ENCODE measurements at regions not wholly inside any gene's neighbourhood (a gene's known extent, or its start where the extent isn't known, plus 50 kb on each side); places are given as distances from the start of the nearest gene placed in this dataset.

- CTCF ChIA-PET (ENCODE audit: partially characterized antibody): interaction anchor here (0.9 to 3.2 kb wide), 4 partner anchors 8 to 48 kb away, joined by 4 to 17 read pairs (median 6); no protein-coding TSS in a partner anchor
- H3K36me3 Mint-ChIP-seq: peaks cover 0 to 3% of the 10 kb centered on the region in 2 donors
- Histone ChIP-seq H3K36me3 (ENCODE audit: insufficient read depth, low read length) (no peaks in the 10 kb centered on the region), H3K27ac (ENCODE audit: low read depth, low read length) (peak overlapping the region; percentile 13), H3K4me3 (ENCODE audit: low read length in 2 of 2) (no peak overlapping the region), H3K27me3 (ENCODE audit: insufficient read depth, low read length) (no peaks in the 10 kb centered on the region), H3K9me3 (ENCODE audit: control insufficient read depth in 1 of 2, low read length in 2 of 2) (no peaks in the 10 kb centered on the region), H3K4me1 (ENCODE audit: insufficient read depth, low read length) (peaks cover 41% of the 10 kb centered on the region)
- POLR2A ChIA-PET (ENCODE audit: partially characterized antibody): interaction anchor here (0.8 to 2.0 kb wide), 5 partner anchors 8 to 47 kb away, joined by 3 to 9 read pairs (median 3); no protein-coding TSS in a partner anchor
- H3K4me3 Mint-ChIP-seq: peak overlapping the region; percentile 5 to 76 (median 54)
- intact Hi-C loops (cut with micrococcal nuclease): no loop called here
- H3K9me3 Mint-ChIP-seq: no peaks in the 10 kb centered on the region
- peaks cover 35 to 72% (median 58%) of the 10 kb centered on the region in 4 donors for H3K4me1 Mint-ChIP-seq
- H3K27ac Mint-ChIP-seq: peak overlapping the region; percentile 70 to 94 (median 81)
- H3K27me3 Mint-ChIP-seq: no peaks in the 10 kb centered on the region
- DNase-seq: no peak
Measured at GRCh38 chr13:22108283-22108942, 437.5 kb downstream of the FGF9 start.

GRCh38 chr13:22108979-22109378 lies 438.1 kb downstream of the FGF9 start:
- H3K9me3 Mint-ChIP-seq: no peaks in the 10 kb centered on the region
- H3K27me3 Mint-ChIP-seq: no peaks in the 10 kb centered on the region
- peaks cover under 1 to 2% of the 10 kb centered on the region in 2 donors for H3K36me3 Mint-ChIP-seq
- Histone ChIP-seq H3K27me3 (ENCODE audit: insufficient read depth, low read length) (no peaks in the 10 kb centered on the region), H3K36me3 (ENCODE audit: insufficient read depth, low read length) (no peaks in the 10 kb centered on the region), H3K4me3 (ENCODE audit: low read length in 2 of 2) (no peak overlapping the region), H3K4me1 (ENCODE audit: insufficient read depth, low read length) (peaks cover 46% of the 10 kb centered on the region), H3K27ac (ENCODE audit: low read depth, low read length) (no peak overlapping the region), H3K9me3 (ENCODE audit: control insufficient read depth in 1 of 2, low read length in 2 of 2) (no peaks in the 10 kb centered on the region)
- intact Hi-C loops (cut with micrococcal nuclease): no loop called here
- H3K27ac Mint-ChIP-seq: peak overlapping the region in 1 of 7 donors; percentile 70
- H3K4me1 Mint-ChIP-seq: peaks cover 39 to 77% (median 63%) of the 10 kb centered on the region in 4 donors
- ChIA-PET CTCF (ENCODE audit: partially characterized antibody) (interaction anchor here (0.6 to 3.2 kb wide), 5 partner anchors 8 to 265 kb away, joined by 3 to 17 read pairs (median 4); no protein-coding TSS in a partner anchor), POLR2A (ENCODE audit: partially characterized antibody) (interaction anchor here (0.6 to 2.0 kb wide), 6 partner anchors 8 to 48 kb away, joined by 3 to 9 read pairs (median 3); no protein-coding TSS in a partner anchor)
- no peak for DNase-seq
- H3K4me3 Mint-ChIP-seq: peak overlapping the region in 1 of 8 donors; percentile 13

- H3K9me3 Mint-ChIP-seq: peaks cover 0 to 2% (median 0%) of the 10 kb centered on the region in 8 donors
- Histone ChIP-seq H3K27ac (ENCODE audit: low read depth, low read length) (no peak overlapping the region), H3K4me3 (ENCODE audit: low read length in 2 of 2) (no peak overlapping the region), H3K36me3 (ENCODE audit: insufficient read depth, low read length) (no peaks in the 10 kb centered on the region), H3K27me3 (ENCODE audit: insufficient read depth, low read length) (no peaks in the 10 kb centered on the region), H3K9me3 (ENCODE audit: control insufficient read depth in 1 of 2, low read length in 2 of 2) (no peaks in the 10 kb centered on the region), H3K4me1 (ENCODE audit: insufficient read depth, low read length) (peaks cover 60% of the 10 kb centered on the region)
- peak overlapping the region in 2 of 8 donors; percentile 3 to 13 for H3K4me3 Mint-ChIP-seq
- ChIA-PET CTCF (ENCODE audit: partially characterized antibody) (interaction anchor here (2.5 kb wide), 1 partner anchor 9 kb away, joined by 8 read pairs; no protein-coding TSS in a partner anchor), POLR2A (ENCODE audit: partially characterized antibody) (no interaction called here)
- intact Hi-C loops (cut with micrococcal nuclease): no loop called here
- peaks cover 44 to 90% (median 72%) of the 10 kb centered on the region in 4 donors for H3K4me1 Mint-ChIP-seq
- peaks cover 4 to 5% of the 10 kb centered on the region in 2 donors for H3K36me3 Mint-ChIP-seq
- no peak for DNase-seq
- H3K27me3 Mint-ChIP-seq: no peaks in the 10 kb centered on the region
- H3K27ac Mint-ChIP-seq: no peak overlapping the region
Measured at GRCh38 chr13:22110368-22110767, 439.5 kb downstream of the FGF9 start.

GRCh38 chr13:22111152-22111783 lies 440.4 kb downstream of the FGF9 start:
- peaks cover 4 to 5% of the 10 kb centered on the region in 2 donors for H3K36me3 Mint-ChIP-seq
- no peak for DNase-seq
- Histone ChIP-seq H3K4me1 (ENCODE audit: insufficient read depth, low read length) (peaks cover 55% of the 10 kb centered on the region), H3K36me3 (ENCODE audit: insufficient read depth, low read length) (no peaks in the 10 kb centered on the region), H3K27ac (ENCODE audit: low read depth, low read length) (no peak overlapping the region), H3K9me3 (ENCODE audit: control insufficient read depth in 1 of 2, low read length in 2 of 2) (no peaks in the 10 kb centered on the region), H3K27me3 (ENCODE audit: insufficient read depth, low read length) (no peaks in the 10 kb centered on the region), H3K4me3 (ENCODE audit: low read length in 2 of 2) (no peak overlapping the region)
- H3K9me3 Mint-ChIP-seq: peaks cover 0 to 3% (median 0%) of the 10 kb centered on the region in 8 donors
- peak overlapping the region in 2 of 7 donors; percentile 8 to 47 for H3K27ac Mint-ChIP-seq
- ChIA-PET POLR2A (ENCODE audit: partially characterized antibody) (no interaction called here), CTCF (ENCODE audit: partially characterized antibody) (no interaction called here)
- H3K4me3 Mint-ChIP-seq: peak overlapping the region in 1 of 8 donors; percentile 7
- no peaks in the 10 kb centered on the region for H3K27me3 Mint-ChIP-seq
- intact Hi-C loops (cut with micrococcal nuclease): no loop called here
- peaks cover 40 to 87% (median 69%) of the 10 kb centered on the region in 4 donors for H3K4me1 Mint-ChIP-seq

- H3K27ac ChIP-seq (ENCODE audit: low read depth, low read length): no peak overlapping the region
- no peaks in the 10 kb centered on the region for H3K27me3 Mint-ChIP-seq
- ChIA-PET POLR2A (ENCODE audit: partially characterized antibody) (no interaction called here), CTCF (ENCODE audit: partially characterized antibody) (no interaction called here)
- H3K9me3 ChIP-seq (ENCODE audit: control insufficient read depth in 1 of 2, low read length in 2 of 2): no peaks in the 10 kb centered on the region
- H3K4me3 ChIP-seq (ENCODE audit: low read length in 2 of 2): no peak overlapping the region
- no peak overlapping the region for H3K4me3 Mint-ChIP-seq
- no peaks in the 10 kb centered on the region for H3K27me3 ChIP-seq (ENCODE audit: insufficient read depth, low read length)
- peaks cover 0 to 3% (median 0%) of the 10 kb centered on the region in 8 donors for H3K9me3 Mint-ChIP-seq
- H3K36me3 Mint-ChIP-seq: peaks cover 4 to 5% of the 10 kb centered on the region in 2 donors
- H3K36me3 ChIP-seq (ENCODE audit: insufficient read depth, low read length): no peaks in the 10 kb centered on the region
- no peak for DNase-seq
- peaks cover 48% of the 10 kb centered on the region for H3K4me1 ChIP-seq (ENCODE audit: insufficient read depth, low read length)
- intact Hi-C loops (cut with micrococcal nuclease): no loop called here
- no peak overlapping the region for H3K27ac Mint-ChIP-seq
- H3K4me1 Mint-ChIP-seq: peaks cover 33 to 80% (median 63%) of the 10 kb centered on the region in 4 donors
Measured at GRCh38 chr13:22111961-22112360, 441.1 kb downstream of the FGF9 start.

- no peak for DNase-seq
- peaks cover 36% of the 10 kb centered on the region for H3K4me1 ChIP-seq (ENCODE audit: insufficient read depth, low read length)
- no peaks in the 10 kb centered on the region for H3K27me3 ChIP-seq (ENCODE audit: insufficient read depth, low read length)
- Mint-ChIP-seq H3K27me3 (no peaks in the 10 kb centered on the region), H3K36me3 (peaks cover 4 to 5% of the 10 kb centered on the region in 2 donors), H3K9me3 (peaks cover 0 to 3% (median 0%) of the 10 kb centered on the region in 8 donors), H3K4me1 (peaks cover 22 to 68% (median 52%) of the 10 kb centered on the region in 4 donors), H3K27ac (peak overlapping the region in 5 of 7 donors; percentile 9 to 94 (median 82)), H3K4me3 (peak overlapping the region in 1 of 8 donors; percentile 11)
- POLR2A ChIA-PET (ENCODE audit: partially characterized antibody): interaction anchor here (1.5 kb wide), 1 partner anchor 41 kb away, joined by 4 read pairs; no protein-coding TSS in a partner anchor
- H3K4me3 ChIP-seq (ENCODE audit: low read length in 2 of 2): no peak overlapping the region
- intact Hi-C loops (cut with micrococcal nuclease): no loop called here
- no peaks in the 10 kb centered on the region for H3K36me3 ChIP-seq (ENCODE audit: insufficient read depth, low read length)
- no peak overlapping the region for H3K27ac ChIP-seq (ENCODE audit: low read depth, low read length)
- CTCF ChIA-PET (ENCODE audit: partially characterized antibody): interaction anchor here (0.9 kb wide), 1 partner anchor 27 kb away, joined by 3 read pairs; no protein-coding TSS in a partner anchor
- H3K9me3 ChIP-seq (ENCODE audit: control insufficient read depth in 1 of 2, low read length in 2 of 2): no peaks in the 10 kb centered on the region
Measured at GRCh38 chr13:22112956-22113745, 442.3 kb downstream of the FGF9 start.

Measured in CD4-positive, alpha-beta memory T cell (primary cell).